ENCODE measurements at regions not wholly inside any gene's neighbourhood (a gene's known extent, or its start where the extent isn't known, plus 50 kb on each side); places are given as distances from the start of the nearest gene placed in this dataset.

GRCh38 chr5:90301248-90301647 lies 108.3 kb downstream of the CETN3 start:
- no peak overlapping the region for H3K4me3 ChIP-seq (ENCODE audit: insufficient read depth, low read depth, low read length)
- H3K79me1 ChIP-seq (ENCODE audit: low read depth in 1 of 2, low read length in 2 of 2) = no peaks in the 10 kb centered on the region
- H3K9me1 ChIP-seq (ENCODE audit: insufficient read depth, low read length) = no peaks in the 10 kb centered on the region
- no peak overlapping the region for H3K4me2 ChIP-seq (ENCODE audit: low read depth, low read length)
- H4K20me1 ChIP-seq (ENCODE audit: insufficient read depth, low read length) = no peaks in the 10 kb centered on the region
- H3K27me3 ChIP-seq (ENCODE audit: control insufficient read depth, insufficient read depth, low read length) = no peaks in the 10 kb centered on the region
- no peak overlapping the region for H2BK5ac ChIP-seq (ENCODE audit: low read depth, low read length, poor library complexity, severe bottlenecking)
- no peak overlapping the region for H3K4ac ChIP-seq (ENCODE audit: low read depth, low read length)
- BruUV-seq (replicated peaks) = no TSS peak
- H2BK20ac ChIP-seq (ENCODE audit: low read depth, low read length) = no peak overlapping the region
- H3K18ac ChIP-seq (ENCODE audit: low read depth, low read length) = no peak overlapping the region
- no peak overlapping the region for H4K91ac ChIP-seq (ENCODE audit: insufficient read depth, low read depth, low read length)
- WGBS, 2 experiments (ENCODE audit: extremely low coverage in 2 of 2, insufficient read length in 1 of 2) = no CpG with 5 or more reads among the region's 2 CpGs
- no peak overlapping the region for H2BK15ac ChIP-seq (ENCODE audit: low read depth, low read length)
- H3K9me3 ChIP-seq (ENCODE audit: control insufficient read depth, insufficient read depth, low read length) = no peaks in the 10 kb centered on the region; the same call in 1 of the 2 replicates
- POLR2A ChIA-PET (ENCODE audit: unreplicated experiment) = no interaction called here
- no peak overlapping the region for H4K8ac ChIP-seq (ENCODE audit: low read depth in 2 of 2, low read length in 2 of 2)
- H3K14ac ChIP-seq (replicated peaks; ENCODE audit: low read depth, low read length) = no peak overlapping the region
- intact Hi-C loops (cut with micrococcal nuclease) (no loop called here), in situ Hi-C loops (cut with MboI; ENCODE audit: low sequenced_read_pairs) (no loop called here), dilution Hi-C loops (cut with HindIII; ENCODE audit: low sequenced_read_pairs, unreplicated experiment) (no loop called here)
- H3K4me1 ChIP-seq (ENCODE audit: control insufficient read depth, insufficient read depth, low read length) = no peaks in the 10 kb centered on the region
- no peak overlapping the region for H3K27ac ChIP-seq (ENCODE audit: insufficient read depth, low read length)
- H3K23ac ChIP-seq (ENCODE audit: low read depth, low read length) = no peak overlapping the region
- H3K56ac ChIP-seq (ENCODE audit: extremely low read depth, insufficient read depth, low read length) = no peak overlapping the region
- no peak overlapping the region for H4K5ac ChIP-seq (ENCODE audit: low read depth, low read length)
- H3K36me3 ChIP-seq (ENCODE audit: control insufficient read depth, insufficient read depth, low read length) = no peaks in the 10 kb centered on the region
- no peak overlapping the region for H3K9ac ChIP-seq (ENCODE audit: low read depth, low read length)
- no peak overlapping the region for H2AK5ac ChIP-seq (ENCODE audit: low read depth, low read length)
- H2AK9ac ChIP-seq (replicated peaks; ENCODE audit: low read depth, low read length, poor library complexity) = no peak overlapping the region
- CTCF ChIA-PET = no interaction called here
- TF ChIP-seq SMC3 (IDR thresholded peaks at IDR 0.05; ENCODE audit: low read depth, low read length) (no peak), RAD21 (IDR thresholded peaks at IDR 0.05; ENCODE audit: low read length) (no peak), MAFK (IDR thresholded peaks at IDR 0.05; ENCODE audit: low read depth, low read length) (no peak), MAZ (IDR thresholded peaks at IDR 0.05; ENCODE audit: borderline replicate concordance, low read depth, low read length) (no peak), POLR2A (IDR thresholded peaks at IDR 0.05; ENCODE audit: low read depth, low read length) (no peak), FOS (IDR thresholded peaks at IDR 0.05; ENCODE audit: low read depth, low read length) (no peak), ELK1 (IDR thresholded peaks at IDR 0.05; ENCODE audit: borderline replicate concordance, low read depth, low read length) (no peak), CEBPB (IDR thresholded peaks at IDR 0.05; ENCODE audit: low read depth, low read length) (no peak), BHLHE40 (IDR thresholded peaks at IDR 0.05; ENCODE audit: low read depth, low read length) (no peak), NFE2L2 (IDR thresholded peaks at IDR 0.05; ENCODE audit: low read depth, low read length) (no peak), RFX5 (IDR thresholded peaks at IDR 0.05; ENCODE audit: low read depth, low read length) (no peak)
- no peak overlapping the region for H2BK120ac ChIP-seq (ENCODE audit: low read depth, low read length)
- no peak overlapping the region for H2AFZ ChIP-seq (replicated peaks; ENCODE audit: low read length, poor library complexity)
- no peak for DNase-seq
- ATAC-seq (ENCODE audit: low read depth) = no peak
